ENCODE measurements at regions not wholly inside any gene's neighbourhood (a gene's known extent, or its start where the extent isn't known, plus 50 kb on each side); places are given as distances from the start of the nearest gene placed in this dataset.
A peak's percentile ranks its signal among the peaks of the same experiment; 100 is the strongest.

GRCh38 chr20:17138237-17138636 is 88.6 kb upstream of the PCSK2 start:
- no peak for DNase-seq

- no peak for DNase-seq
Measured at GRCh38 chr20:17140894-17141293, 85.9 kb upstream of the PCSK2 start.

- no peak for DNase-seq
Measured at GRCh38 chr20:17141568-17141967, 85.3 kb upstream of the PCSK2 start.

DNA sequence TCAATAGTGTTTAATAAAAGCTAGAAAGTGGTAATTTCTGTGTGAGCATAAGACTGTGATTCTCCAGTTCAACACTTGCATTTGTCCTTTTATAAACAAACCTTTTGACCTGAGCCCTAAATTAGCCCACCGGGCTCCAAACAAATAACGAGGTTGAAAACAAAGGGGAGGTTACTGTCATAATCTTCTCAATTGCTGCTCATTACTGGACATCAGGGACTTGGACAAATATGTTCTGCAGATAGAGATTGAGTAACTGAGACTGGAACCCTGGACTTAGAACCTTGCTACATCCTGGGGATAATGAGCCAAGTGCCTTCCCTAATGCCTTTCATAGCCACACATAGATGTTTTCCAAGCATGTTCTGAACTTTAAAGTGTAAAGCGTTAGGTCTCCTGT is 84.2 kb upstream of the PCSK2 start:
- DNase-seq: no peak

- DNase-seq: no peak
Measured at GRCh38 chr20:17150858-17151257, 76.0 kb upstream of the PCSK2 start.

DNA sequence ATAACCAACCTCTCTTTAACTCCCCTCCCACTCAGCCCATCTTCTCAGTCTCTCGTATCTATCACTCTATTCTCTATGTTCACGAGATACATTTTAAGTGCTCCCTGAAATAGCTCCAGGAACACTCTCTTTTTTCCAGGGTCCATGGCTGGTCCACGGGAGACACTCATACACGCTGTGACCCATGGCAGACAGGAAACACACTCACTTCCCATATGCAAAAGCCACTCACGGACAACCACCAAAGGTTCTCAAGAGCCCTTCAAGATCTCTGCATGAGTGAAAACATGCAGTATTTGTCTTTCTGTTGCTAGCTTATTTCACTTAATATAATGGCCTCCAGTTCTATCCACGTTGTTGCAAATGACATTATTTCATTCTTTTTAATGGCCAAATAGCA is 71.4 kb upstream of the PCSK2 start:
- DNase-seq: peak; percentile 83

GRCh38 chr20:17158701-17159100 is 68.1 kb upstream of the PCSK2 start:
- DNase-seq: no peak

DNA sequence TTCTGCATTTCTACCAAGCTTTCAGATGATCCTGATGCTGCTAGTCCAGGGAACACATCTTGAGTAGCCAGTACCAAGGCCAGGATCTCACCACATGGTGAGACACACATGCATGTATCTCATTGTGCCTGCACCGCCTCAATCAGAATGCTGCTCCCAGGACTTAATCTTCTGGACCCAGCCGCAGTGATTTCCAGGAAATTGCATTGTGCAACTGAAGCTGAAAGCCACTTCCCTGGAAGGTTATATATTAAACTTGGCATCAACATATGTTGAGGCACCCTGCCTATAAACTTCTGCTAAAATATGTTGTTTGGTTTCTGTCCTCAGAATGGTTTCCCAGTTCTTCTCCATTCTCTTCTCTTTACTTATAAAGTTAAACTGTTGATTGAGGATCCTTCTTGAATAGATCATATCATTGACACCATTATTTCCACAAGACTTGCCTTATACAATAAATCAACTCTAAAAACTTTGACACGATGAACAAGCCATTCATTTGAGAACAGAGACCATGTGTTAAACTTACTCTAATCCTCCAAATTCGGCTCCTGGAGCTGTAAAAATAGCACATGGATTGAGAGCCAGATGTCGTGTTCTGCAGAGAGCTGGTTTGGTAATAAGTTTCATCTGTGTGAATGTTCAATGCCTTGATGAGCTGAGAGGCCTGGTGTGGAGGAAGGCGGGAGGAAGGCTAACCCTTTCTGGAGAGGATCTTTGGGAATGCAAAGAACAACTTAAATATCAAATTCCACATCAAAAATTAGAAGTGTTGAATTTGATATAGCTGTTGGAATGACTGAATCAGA is 65.0 kb upstream of the PCSK2 start:
- no peak for DNase-seq

DNA sequence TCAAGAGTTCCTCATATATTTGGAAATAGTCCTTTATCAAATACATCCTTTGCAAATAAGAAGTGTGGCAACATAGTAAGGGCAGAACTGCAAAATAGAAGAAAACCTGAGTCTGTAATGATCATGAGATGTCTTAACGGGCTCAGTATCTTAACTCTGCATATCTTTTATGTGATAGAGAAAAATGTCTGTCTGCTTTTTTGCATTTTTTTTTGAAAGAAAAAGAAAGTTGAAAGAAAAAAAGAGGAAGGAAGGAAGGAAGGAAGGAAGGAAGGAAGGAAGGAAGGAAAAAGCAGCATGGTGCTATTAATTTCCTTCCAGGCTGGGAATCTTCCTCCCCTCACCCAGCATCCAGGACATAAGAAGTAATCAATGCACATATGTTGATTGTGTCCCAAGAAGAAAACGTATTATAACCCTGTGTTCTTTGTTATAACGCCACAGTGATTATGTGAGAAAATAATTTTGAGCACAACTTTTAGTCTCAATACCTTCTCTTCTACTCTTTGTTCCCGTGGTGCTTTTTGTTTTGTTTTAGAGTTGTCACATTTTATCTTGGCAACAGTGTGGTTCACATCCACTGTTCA is 58.7 kb upstream of the PCSK2 start:
- DNase-seq: no peak

DNA sequence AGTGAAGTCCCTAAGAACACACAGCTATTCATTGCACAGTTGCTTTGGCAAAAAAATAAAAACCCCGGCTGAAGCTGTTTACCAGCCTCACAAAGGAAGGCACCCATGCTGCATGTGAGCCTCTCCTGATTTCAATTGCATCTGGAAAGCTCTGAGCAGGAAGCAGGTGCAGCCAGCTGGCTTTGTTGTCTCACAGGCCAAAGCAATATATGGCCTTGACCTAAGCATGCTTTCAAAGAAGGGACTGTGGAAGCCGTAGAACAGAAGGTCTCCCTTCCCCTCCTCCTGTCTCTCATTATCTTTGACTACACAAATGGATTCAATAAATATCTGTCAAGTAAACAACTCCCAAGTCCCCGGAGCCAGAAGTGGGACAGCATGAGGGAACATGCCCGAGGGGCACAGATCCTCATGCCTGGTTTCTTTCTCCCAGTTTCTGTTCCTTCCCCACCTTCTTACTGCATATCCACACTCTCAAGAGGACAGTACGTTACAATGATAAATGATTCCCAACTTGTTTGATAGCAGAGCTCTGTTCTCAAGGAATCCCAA is 57.2 kb upstream of the PCSK2 start:
- peak; percentile 97 for DNase-seq

GRCh38 chr20:17171746-17172280 is 55.0 kb upstream of the PCSK2 start:
- DNase-seq: no peak

DNA sequence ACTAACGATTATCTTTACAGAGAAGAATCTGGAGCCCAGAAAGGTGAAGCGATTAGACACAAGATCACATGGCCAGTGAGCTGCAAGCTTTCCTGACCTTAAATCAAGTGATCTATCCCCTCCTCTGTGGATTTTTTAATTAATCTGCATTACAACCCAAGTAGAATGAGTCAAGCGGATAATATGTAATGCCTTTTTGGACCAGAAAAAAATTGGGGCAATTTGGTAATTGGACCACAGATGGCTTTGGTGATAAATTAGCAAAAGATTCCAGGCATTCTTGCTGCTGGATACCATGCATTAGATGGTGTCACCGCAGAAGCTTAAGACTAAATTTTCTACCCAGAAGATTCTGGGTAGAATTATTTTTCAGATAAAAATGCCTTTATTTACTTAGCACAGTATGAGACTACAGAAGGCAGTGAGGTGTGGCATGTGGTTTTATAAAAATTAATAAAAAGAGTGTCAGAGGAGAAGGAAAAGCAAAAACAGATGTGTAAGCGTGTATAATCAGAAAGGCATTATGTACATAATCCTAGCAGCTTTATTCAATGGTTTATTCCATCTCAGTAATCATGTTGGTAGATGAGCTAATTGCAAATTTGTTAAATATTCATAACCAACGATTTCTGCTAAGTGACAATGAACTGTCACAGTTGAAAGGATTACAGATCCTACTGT is 53.9 kb upstream of the PCSK2 start:
- DNase-seq: no peak

Measured in NCI-H510A treated with DMSO at 0.1 percent for 48 hours (cell line).